ENCODE measurements at regions not wholly inside any gene's neighbourhood (a gene's known extent, or its start where the extent isn't known, plus 50 kb on each side); places are given as distances from the start of the nearest gene placed in this dataset.
"Not testable (repeated sequence)": the region's sequence is repeated elsewhere in the genome, so short reads cannot be mapped to it uniquely, and the experiment has no call there.

GRCh38 chr1:208475951-208476845 is 232.0 kb upstream of the PLXNA2 start:
- no peak for DNase-seq

DNA sequence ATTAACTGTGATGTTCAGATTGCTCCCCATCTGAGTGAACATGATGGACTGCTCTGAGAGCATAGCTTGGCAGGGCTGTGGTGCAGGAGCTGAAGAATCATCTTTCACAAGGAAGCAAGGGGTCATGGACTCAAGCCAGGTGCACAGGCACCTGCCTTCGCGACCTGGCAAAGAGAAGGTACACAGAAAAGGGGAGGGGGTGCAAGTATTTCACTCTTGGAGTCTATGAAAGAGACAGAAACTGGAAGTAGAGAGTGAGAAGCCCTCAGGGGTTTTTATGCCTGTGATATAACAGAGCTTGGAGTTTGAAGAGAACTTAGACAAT is 232.6 kb upstream of the PLXNA2 start:
- no peak for DNase-seq

DNA sequence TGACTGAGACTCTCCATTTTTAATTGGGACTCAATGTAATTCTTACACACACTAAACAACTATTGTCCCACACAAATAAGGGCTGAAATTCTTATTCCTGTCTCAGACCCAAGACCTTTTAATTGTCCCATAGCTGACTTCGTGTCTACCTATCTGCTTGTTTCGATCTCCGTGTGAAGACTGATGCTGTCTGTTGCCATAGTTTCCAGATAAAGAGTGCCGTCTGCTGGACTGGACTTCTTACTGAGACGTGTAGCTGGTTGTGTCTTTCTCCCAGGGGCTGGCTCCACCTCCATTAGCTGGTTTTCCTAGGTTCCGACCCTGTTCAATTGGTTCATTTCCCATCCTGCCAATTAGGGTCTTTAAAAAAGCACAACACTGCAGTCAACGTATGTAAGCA is 235.3 kb upstream of the PLXNA2 start:
- no peak for DNase-seq

GRCh38 chr1:208485512-208485911 is 241.3 kb upstream of the PLXNA2 start:
- DNase-seq = no peak

DNA sequence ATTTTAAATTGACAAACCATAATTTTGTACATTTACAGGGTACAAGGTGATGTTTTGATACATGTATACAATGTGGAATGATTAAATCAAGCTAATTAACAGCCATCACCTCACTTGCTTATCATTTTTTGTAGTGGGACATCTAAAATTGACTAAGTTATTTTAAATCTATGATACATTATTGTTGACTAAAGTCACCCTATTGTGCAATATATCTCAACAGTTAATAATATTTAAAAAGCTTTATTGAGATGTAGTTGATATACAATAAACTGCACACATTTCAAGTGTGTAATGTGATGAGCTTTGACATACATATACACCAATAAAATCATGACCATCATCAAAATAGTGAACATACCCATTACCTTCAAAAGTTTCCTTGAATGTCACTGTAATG is 242.5 kb upstream of the PLXNA2 start:
- no peak for DNase-seq

- DNase-seq = not testable (repeated sequence)
Measured at GRCh38 chr1:208488432-208488831, 244.2 kb upstream of the PLXNA2 start.

- no peak for DNase-seq
Measured at GRCh38 chr1:208496467-208497371, 252.5 kb upstream of the PLXNA2 start.

DNA sequence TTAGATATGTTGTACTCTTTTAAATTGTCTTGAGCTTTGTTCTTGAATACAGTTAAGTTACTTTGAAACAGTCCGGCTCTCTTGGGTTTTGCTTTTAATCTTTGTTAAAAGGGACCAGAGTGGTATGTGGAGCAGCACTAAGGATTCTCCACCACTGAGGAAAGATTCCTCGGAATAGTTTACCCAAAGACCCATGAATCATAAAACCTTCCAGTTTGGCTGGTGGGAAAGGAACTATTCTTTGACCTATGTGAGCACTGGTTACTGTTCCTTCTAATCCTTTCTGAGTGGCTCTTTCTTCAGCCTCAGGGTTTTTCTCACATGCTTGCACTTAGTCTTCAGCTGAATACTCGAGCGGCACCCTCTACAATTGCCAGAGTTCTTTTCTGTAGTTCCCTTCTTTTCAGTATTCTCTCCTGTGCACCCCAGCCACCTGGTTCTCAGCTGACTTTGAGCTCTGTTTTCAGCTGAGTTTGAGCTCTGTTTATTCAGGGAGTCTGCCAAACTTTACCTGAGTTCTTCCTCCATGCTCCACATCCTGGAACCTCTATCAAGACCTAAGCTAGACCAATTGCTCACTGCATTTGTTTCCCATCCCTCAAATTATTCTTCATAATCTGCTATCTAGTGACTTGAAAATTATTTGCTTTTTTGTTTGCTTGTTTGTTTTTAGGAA is 253.8 kb upstream of the PLXNA2 start:
- no peak for DNase-seq

- no peak for DNase-seq
Measured at GRCh38 chr1:208499026-208499425, 254.8 kb upstream of the PLXNA2 start.

- no peak for DNase-seq
Measured at GRCh38 chr1:208499601-208500000, 255.4 kb upstream of the PLXNA2 start.

DNA sequence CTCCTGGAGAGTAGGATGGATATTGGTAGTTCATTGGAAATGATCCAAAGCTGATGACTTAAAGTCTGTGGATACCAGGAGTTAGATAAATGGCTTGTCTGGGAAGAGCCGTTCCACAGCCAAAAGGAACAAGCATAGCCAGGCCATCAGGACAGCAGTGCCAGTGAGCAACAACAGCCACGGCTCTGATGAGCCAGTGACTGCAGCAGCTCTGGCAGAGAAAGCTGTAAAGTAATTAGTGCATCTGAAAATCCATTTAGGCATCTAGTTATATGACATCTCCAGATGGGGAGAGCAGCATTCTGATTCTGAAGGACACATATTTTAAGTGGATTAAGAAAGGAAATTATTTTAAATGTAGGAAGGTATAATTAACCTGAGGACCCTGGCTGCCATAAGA is 256.2 kb upstream of the PLXNA2 start:
- DNase-seq = no peak

- no peak for DNase-seq
Measured at GRCh38 chr1:208501542-208501941, 257.4 kb upstream of the PLXNA2 start.

DNA sequence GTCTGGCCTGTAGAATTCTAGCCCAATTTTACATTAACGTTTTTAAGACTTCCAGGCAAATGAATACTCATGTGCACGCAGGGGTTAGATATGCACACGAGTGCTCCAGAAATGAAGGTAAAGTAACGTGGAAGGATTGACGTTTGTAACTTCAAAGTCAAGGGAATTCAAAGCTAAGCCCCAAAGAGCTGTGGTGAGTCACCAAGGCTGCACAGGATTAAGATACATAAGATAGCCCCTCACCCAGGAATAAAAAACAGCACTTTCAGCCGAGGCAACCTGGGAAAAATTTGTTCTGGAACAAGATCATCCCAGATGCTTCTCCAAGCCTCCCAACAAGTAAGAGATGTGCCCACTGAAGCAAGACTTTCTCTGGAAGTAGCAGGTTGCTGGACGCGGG is 259.6 kb upstream of the PLXNA2 start:
- no peak for DNase-seq

DNA sequence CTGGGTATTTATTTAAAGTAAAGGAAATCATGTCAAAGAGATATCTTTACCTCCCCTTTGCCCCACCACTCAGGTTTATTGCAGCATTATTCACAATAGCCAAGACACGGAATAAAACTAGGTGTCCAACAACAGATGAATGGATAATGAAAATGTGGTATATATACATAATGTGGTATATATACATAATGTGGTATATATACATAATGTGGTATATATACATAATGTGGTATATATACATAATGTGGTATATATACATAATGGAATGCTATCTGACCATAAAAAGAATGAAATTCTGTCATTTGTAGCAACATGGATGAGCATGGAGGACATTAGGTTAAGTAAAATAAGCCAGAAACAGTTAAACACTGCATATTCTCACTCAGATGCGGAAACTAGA is 262.6 kb upstream of the PLXNA2 start:
- no peak for DNase-seq

DNA sequence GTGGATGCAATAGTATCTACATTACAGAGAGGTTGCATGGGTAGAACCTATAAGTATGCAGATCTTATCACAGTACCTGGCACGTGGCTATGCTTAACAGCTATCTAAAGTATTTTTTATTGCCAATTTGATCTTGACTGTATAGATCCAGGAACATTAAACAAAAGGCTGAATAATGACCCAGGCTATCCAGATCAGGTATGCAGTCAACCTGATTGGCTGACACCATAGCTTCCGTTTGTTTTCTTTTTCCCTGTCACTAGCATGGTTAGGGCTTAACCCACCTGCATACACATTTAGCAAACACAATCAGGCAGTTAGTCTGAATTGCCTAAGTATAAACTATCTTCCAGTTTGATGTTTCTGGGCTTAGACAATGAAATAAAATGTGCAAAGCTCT is 264.9 kb upstream of the PLXNA2 start:
- no peak for DNase-seq

DNA sequence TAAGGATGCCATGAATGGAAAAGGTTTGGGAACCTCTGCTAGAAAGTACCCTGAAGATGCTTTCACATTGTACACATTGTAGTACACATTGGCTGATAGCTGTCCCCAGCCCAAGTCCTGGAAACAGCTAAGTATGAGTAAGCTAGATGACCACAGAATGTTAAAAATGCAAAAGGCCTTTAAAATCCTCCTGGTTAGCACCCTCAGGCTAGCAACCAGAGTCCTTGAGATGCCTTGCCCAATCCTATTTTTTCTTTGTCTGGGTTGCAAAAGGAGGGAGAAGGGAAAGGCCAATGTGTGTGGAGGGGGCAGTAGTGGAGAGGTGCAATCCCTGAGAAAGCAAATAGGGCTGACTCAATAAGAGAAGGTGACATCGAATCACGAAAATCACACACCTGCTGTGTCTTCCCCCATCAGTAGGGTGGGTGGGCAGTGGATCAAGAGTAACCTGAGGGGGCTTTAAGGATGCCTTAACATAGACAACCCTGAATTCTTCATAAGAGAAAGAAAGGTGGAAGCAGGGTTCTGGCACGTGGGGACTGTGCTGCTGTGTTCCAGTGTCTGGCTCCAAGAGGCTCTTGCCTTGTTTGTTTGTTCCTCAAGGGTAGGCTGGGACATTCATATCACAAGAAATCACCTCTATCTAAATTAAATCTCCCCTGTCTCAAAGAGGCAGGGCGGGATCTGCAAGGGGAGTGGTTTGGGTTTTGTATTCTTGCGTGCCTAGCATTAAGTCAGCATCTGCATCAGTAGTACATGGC is 266.2 kb upstream of the PLXNA2 start:
- no peak for DNase-seq

DNA sequence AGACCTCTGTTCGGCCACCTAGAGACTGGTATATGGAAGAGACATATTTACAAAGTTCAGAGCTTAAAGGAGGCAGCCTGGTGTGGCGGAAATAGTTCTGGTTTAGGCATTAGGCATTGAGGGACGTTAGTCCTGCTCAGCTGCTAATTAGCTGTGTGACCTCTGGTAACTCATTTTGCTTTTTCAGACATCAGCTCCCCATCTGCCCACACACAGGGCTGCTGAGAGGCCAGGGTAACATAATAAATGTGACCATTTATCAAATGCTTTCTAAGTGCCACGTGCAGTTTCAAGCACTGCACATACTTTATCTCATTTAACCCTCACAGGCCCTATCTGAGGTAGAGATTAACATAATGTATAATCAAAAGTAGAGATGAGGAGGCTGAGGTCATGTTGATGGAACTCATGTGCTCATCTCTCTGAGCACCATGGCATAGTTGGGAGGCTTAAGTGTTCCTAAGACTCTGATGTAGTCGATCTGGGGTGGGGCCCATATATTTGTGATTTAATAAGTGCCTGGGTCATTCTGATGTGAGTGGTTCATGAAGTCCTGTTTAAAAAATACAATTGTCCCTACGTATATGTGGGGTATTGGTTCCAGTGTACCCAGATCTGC is 267.2 kb upstream of the PLXNA2 start:
- DNase-seq = no peak

DNA sequence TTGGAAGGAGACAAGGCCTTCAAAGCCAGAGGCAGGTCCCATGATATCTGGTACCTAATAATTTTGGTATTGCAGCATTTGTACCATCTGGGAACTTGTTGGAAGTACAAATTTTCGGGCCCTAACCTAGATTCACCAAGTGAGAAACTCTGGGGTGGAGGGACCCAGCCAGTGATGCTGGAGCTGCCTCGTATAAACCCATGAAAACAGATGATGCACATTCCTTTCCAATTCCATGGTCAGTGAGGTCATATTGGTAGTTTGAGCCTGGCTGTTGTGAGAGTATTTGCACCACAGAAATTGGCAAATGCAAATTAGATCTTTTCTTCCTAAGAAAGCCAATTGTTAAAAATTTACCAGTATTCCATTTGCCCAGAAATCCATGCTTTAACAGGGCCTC is 269.6 kb upstream of the PLXNA2 start:
- DNase-seq = no peak

DNA sequence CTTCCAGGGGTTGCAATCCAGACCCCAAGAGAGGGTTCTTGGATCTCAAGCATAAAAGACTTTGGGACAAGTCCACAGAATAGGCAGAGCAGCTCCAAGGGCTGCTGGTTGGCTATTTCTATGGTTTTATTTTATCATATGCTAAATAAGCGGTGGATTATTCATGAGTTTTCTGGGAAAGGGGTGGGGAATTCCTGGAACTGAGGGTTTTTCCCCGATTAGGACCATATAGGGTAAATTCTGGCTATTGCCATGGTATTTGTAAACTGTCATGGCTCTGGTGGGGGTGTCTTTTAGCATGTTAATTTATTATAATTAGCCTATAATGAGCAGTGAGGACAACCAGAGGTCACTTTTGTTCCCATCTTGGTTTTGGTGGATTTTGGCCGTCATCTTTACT is 270.9 kb upstream of the PLXNA2 start:
- no peak for DNase-seq

DNA sequence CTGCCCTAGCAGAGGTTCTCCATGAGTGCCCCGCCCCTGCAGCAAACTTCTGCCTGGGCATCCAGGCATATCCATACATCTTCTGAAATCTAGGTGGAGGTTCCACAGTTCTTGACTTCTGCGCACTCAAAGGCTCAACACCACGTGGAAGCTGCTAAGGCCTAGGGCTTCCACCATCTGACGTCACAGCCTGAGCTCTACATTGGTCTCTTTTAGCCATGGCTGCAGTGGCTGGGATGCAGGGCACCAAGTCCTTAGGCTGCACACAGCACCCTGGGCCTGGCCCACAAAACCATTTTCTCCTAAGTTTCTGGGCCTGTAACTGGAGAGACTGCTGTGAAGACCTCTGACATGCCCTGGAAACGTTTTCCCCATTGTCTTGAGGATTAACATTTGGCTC is 272.6 kb upstream of the PLXNA2 start:
- no peak for DNase-seq

DNA sequence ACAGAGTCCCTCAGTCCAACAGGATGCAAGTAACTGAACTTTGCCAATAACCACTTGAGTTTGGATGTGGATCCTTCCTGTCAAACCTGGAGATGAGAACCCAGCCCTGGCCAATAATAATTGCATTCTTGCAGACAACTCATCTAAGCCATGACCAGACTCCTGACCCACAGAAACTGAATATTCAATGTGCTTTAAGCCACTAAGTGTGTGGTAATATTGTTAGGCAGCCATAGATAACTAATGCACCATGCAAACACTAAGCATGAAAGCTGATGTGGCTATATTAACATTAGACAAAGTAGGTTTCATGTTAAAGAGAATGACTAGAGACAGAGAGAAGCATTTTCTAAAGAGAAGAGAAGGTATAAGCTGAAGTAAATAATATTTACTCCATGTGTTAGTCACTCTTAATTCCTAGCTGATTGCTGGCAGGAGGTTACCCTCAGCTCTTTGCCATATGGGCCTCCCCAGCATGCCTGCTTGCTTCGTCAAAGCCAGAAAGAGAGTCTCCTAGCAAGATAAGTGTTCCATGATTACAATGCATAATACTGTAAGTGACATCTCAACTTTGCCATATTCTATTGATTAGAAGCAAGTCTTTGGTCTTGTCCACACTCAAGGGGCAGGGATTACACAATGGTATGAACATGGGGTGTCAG is 276.4 kb upstream of the PLXNA2 start:
- DNase-seq = no peak

GRCh38 chr1:208521534-208521933 is 277.4 kb upstream of the PLXNA2 start:
- DNase-seq = no peak

All from activated gamma-delta T cell treated with Interleukin-2 at 50 U/mL for 16 hours (primary cell).